Motor neuron (in vitro differentiated cells): ENCODE measurements at regions not wholly inside any gene's neighbourhood (a gene's known extent, or its start where the extent isn't known, plus 50 kb on each side); places are given as distances from the start of the nearest gene placed in this dataset.
A peak's percentile ranks its signal among the peaks of the same experiment; 100 is the strongest.

Experiments used
- ATAC-seq, 8 experiments: fragments of 200-7000 bp; cut with Tn5 transposase; replicated peaks in 6 of 8; 2 replicates each; pipeline ENCODE4 v1.8.0; 2021; ENCODE audit warnings: mild to moderate bottlenecking in 8 of 8, moderate library complexity in 8 of 8
- H3K27ac ChIP-seq, 2 donors: fragments of 250-450 bp; sonication (Bioruptor Pico); 2 replicates each; pipeline ENCODE4 v1.9.0; 2021; ENCODE audit warnings: antibody characterized with exemption in 2 of 2, mild to moderate bottlenecking in 2 of 2, moderate library complexity in 1 of 2
- H3K4me1 ChIP-seq, 2 donors: fragments of 250-450 bp; sonication (Bioruptor Pico); replicated peaks in 1 of 2; 2 replicates each; pipeline ENCODE4 v1.6.1; 2021; ENCODE audit warnings: antibody characterized with exemption in 2 of 2, mild to moderate bottlenecking in 2 of 2, moderate library complexity in 1 of 2
- H3K4me3 ChIP-seq, 5 donors: fragments of 250-450 bp; sonication (Bioruptor Pico); 2 replicates each; pipeline ENCODE4 v1.9.0; 2021; ENCODE audit warnings: antibody characterized with exemption in 5 of 5, mild to moderate bottlenecking in 5 of 5, moderate library complexity in 4 of 5
- WGBS, 10 experiments: fragments of 450-650 bp; shearing (Covaris generic); methylation state at CpG; one replicate each; pipeline ENCODE4 v1.0.0; 2022; 5-methylcytosine and 5-hydroxymethylcytosine counted together
- in situ Hi-C, 9 experiments: fragments of 400-800 bp; cut with MboI; loops; one replicate each; pipeline ENCODE4 v1.15.0; 2021; ENCODE audit warnings: low sequenced_read_pairs in 9 of 9, low pct_unique_long_range_greater_than_20kb in 2 of 9; ENCODE audit not compliant: unreplicated experiment in 9 of 9

DNA sequence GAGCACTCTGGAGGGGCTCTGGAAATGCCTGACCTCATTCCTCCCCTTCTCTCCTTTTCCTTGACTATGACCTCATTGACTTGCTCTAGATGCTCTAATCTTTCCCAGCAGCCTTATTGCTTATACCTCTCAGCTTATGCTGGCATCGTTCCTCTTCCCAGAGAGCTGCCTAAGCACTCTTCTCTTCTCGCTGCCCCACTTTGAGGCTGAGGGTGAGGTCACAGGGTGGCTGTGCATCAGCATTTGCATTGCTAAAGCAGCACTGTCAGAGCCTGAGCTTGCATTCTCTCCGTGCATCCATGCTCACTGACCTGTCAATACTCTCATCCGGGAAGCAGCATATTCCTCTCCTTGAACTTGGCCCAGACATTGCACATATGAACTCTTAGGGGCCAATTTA is 96.4 kb upstream of the NTRK2 start:
- H3K4me1 ChIP-seq, result peaks cover 13 to 18% of the 10 kb centered on the region in 2 donors
- in situ Hi-C loops, result no loop called here
- H3K4me3 ChIP-seq, result no peak overlapping the region
- H3K27ac ChIP-seq, result no peak overlapping the region
- 0 to 25% (median 2%) methylated on average over 1 to 4 of the region's 4 CpGs; no CpG with 5 or more reads in 1 of the 10 experiments for WGBS, 10 experiments
- ATAC-seq, result peak; percentile 93 to 99 (median 99)

DNA sequence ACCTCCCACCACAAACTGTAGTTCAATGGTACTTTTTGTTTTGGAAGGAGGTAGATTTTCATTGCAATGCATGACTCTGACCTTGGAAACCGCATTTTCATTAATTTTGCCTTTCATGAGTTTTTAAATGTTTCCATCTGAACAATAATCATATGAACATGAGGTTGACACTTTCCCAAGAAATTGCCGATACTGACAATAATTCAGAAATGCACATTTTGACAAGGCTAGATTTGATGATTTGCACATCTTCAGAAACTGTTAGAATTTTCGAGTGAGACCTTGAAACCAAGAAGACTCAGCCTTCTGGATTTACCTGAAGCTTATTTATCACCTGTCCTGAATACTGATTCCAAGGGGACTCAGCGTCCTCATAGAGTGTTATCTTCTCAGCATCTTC is 93.8 kb upstream of the NTRK2 start:
- H3K27ac ChIP-seq, result no peak overlapping the region
- WGBS, 10 experiments, result 7 to 93% (median 78%) methylated on average over 2 to 4 of the region's 4 CpGs
- in situ Hi-C loops, result no loop called here
- no peak for ATAC-seq
- H3K4me1 ChIP-seq, result peaks cover 13 to 15% of the 10 kb centered on the region in 2 donors
- no peak overlapping the region for H3K4me3 ChIP-seq

DNA sequence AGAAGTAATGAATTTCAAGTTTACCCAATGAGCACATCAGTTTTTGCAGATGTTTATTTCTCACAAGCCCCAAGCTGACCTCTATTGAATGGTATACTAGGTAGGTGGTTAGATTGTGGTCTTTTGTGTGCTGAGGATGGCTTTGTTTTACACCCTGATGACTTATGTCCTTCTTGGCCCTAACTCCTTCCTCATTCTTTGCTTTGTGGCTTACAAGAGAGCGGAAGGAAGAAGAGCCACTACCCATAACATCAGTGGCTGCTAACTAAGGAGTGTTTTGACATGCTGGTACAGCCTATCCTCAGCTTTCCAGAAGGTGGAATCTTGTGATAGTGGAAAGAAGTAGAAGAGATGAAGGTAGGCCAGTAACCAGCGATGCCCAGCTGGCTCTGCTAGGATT is 85.7 kb upstream of the NTRK2 start:
- 13 to 100% (median 93%) methylated on average over 1 to 2 of the region's 2 CpGs; no CpG with 5 or more reads in 3 of the 10 experiments for WGBS, 10 experiments
- Histone ChIP-seq H3K4me1 (peaks cover 0 to 13% of the 10 kb centered on the region in 2 donors), H3K4me3 (no peak overlapping the region), H3K27ac (no peak overlapping the region)
- no peak for ATAC-seq
- in situ Hi-C loops, result no loop called here

DNA sequence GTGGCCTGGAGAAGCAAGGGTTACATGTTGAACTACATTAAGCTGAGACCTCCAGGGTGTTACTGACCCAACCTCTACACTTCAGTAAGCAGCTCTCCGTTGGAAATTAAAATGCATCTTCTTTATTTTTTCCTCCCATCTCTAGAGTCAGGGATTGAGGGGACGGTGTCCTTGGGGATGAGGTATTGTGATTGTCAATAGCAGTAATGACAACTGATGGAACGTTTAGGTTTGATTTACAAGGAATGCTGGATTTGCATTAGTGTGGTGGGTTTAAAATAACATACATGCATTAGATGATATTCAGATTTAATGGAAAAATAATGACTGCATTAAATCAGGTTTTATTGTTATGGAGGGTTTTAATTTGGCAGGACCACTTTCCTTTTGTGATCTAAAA is 82.9 kb upstream of the NTRK2 start:
- 0 to 80% (median 40%) methylated on average over 1 to 3 of the region's 3 CpGs; no CpG with 5 or more reads in 1 of the 10 experiments for WGBS, 10 experiments
- Histone ChIP-seq H3K4me1 (peaks cover 0 to 26% of the 10 kb centered on the region in 2 donors), H3K27ac (no peak overlapping the region), H3K4me3 (no peak overlapping the region)
- in situ Hi-C loops, result no loop called here
- ATAC-seq, result peak in 2 of 8 experiments; percentile 65 to 82

DNA sequence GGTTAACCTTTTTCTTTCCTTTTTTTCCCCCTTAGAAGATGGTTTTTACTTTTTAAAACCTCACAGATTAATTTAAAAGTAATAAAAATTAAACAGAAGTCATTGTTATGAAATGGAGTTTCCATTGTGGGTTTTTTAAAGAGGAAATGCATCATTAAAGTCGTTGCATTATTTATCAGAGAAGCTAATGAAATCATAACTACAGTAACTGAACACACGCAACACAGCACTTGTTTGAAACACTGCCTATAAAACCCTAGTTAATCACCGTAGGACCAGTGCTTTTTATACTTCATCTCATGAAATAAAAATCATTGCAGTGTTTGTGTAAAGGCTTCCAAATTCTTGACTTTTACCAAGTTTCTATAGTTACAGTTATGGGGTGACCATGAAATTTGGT is 82.4 kb upstream of the NTRK2 start:
- ATAC-seq, result peak in 2 of 8 experiments; percentile 22 to 51
- WGBS, 10 experiments, result 50 to 90% (median 65%) methylated on average over 1 to 3 of the region's 3 CpGs; no CpG with 5 or more reads in 1 of the 10 experiments

DNA sequence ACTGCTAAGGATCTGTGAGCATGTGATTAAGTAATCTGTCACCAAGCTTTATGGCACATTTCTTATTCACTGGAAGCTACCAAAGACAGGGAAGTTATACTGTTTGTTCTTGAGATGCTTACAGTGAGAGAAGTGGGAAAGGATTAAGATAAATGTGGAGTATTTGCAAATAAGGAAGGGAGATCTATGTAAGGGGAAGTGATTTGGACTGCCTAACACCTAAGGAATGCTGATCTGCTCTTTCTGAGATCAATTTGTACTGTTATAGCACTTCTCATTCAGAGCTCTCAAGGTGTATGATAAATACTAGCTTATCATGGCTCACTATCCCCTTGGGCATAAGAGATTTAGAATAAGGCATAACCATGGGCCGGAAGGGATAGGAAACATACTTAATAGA is 80.0 kb upstream of the NTRK2 start:
- in situ Hi-C loops, result no loop called here
- H3K4me3 ChIP-seq, result no peak overlapping the region
- WGBS, 10 experiments, result 40 to 100% (median 71%) methylated on average over 1 of the region's 1 CpG; no CpG with 5 or more reads in 2 of the 10 experiments
- peaks cover 0 to 26% of the 10 kb centered on the region in 2 donors for H3K4me1 ChIP-seq
- no peak overlapping the region for H3K27ac ChIP-seq
- peak in 3 of 8 experiments; percentile 46 to 58 (median 51) for ATAC-seq

More for the DNA sequence above, 82.4 kb upstream of the NTRK2 start:
- H3K27ac ChIP-seq, result no peak overlapping the region
- peaks cover 0 to 26% of the 10 kb centered on the region in 2 donors for H3K4me1 ChIP-seq
- H3K4me3 ChIP-seq, result no peak overlapping the region
- in situ Hi-C loops, result no loop called here

DNA sequence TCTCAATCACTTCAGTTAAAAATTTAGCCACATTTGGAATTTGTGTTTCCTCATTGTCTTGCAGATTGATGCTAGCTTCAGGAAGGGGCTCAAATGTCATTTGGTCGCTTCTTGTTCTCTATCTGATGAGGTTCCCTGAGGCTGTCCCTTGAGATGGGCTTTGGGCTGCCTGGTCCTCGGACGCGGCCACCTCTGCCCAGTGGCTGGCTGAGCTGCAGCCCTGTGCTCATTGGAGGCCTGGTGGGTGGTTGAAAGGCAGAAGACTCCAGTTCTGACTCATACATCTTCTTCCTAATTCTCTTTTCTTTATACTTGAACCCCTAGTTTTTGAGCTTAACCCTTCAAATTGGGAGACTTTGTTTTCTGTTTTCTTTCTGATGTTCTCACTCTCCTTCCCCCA is 78.8 kb upstream of the NTRK2 start:
- ATAC-seq, result no peak
- H3K4me1 ChIP-seq, result peaks cover 0 to 26% of the 10 kb centered on the region in 2 donors
- H3K27ac ChIP-seq, result no peak overlapping the region
- in situ Hi-C loops, result no loop called here
- WGBS, 10 experiments, result 57 to 100% (median 96%) methylated on average over 1 to 2 of the region's 4 CpGs; no CpG with 5 or more reads in 6 of the 10 experiments
- H3K4me3 ChIP-seq, result no peak overlapping the region

DNA sequence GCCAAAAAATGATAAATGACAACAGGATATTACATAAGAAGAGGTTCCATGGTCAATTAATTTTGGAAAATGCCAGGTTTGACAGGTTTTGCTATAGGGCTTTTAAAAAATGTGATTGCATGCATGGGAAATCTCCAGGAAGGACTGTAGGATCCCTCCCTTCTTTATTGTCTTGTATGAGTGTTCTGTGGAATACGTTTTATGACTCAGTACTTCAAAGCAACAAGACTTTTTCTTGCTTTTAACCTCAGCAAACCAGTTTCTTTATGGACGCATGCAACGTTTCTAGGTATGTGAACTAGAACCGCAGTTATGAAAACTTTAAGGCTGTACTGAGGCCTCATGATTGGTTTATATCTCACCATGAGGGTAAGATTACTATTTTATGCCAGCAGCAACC is 76.6 kb upstream of the NTRK2 start:
- Histone ChIP-seq H3K4me3 (no peak overlapping the region), H3K27ac (no peak overlapping the region), H3K4me1 (peaks cover 0 to 17% of the 10 kb centered on the region in 2 donors)
- ATAC-seq, result peak in 2 of 8 experiments; percentile 32 to 49
- in situ Hi-C loops, result no loop called here
- WGBS, 10 experiments, result 0 to 96% (median 73%) methylated on average over 1 to 4 of the region's 4 CpGs

DNA sequence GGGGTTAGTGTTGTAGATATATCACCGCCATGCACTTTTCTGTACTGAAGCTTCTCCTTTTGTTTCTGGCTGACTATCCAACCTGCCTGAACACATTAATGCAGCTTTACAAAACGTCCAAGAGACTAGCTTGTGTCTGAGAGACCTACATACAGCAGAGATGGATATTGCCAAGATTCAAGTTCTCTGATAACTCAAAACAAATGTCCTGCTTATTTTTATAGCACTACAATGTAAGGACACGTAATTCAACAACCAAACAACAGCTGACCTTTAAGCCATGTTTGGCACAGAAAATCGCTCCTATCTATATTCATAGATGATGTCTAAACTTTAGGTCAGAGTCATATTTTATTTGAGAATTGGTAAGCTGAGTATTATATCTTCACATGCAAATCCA is 76.2 kb upstream of the NTRK2 start:
- Histone ChIP-seq H3K4me1 (peaks cover 0 to 15% of the 10 kb centered on the region in 2 donors), H3K4me3 (no peak overlapping the region), H3K27ac (no peak overlapping the region)
- in situ Hi-C loops, result no loop called here
- ATAC-seq, result no peak
- WGBS, 10 experiments, result 10 to 88% (median 70%) methylated on average over 1 to 4 of the region's 4 CpGs; no CpG with 5 or more reads in 1 of the 10 experiments

DNA sequence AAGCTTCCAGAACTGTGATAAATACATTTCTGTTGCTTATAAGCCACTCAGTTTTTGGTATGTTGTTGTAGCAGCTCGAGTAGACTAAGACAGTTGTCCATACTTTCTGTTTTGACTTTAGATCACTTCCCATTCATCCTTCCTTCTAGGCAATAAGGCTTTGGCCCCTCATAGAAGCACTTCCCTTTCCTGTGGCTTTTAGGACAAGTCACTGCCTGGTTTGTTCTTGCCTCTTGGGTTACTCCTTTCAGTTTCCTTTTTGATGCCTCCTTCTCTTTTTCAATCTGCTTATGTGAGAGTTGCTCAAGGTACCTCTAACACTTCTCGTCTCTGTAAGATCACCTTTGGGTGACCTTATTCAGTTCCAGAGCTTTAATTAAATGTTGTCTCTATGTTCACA is 72.4 kb upstream of the NTRK2 start:
- ATAC-seq, result peak in 1 of 8 experiments; percentile 41
- no peaks in the 10 kb centered on the region for H3K4me1 ChIP-seq
- H3K27ac ChIP-seq, result no peak overlapping the region
- H3K4me3 ChIP-seq, result no peak overlapping the region
- in situ Hi-C loops, result no loop called here
- WGBS, 10 experiments, result 14 to 90% (median 37%) methylated on average over 1 to 2 of the region's 2 CpGs; no CpG with 5 or more reads in 4 of the 10 experiments

DNA sequence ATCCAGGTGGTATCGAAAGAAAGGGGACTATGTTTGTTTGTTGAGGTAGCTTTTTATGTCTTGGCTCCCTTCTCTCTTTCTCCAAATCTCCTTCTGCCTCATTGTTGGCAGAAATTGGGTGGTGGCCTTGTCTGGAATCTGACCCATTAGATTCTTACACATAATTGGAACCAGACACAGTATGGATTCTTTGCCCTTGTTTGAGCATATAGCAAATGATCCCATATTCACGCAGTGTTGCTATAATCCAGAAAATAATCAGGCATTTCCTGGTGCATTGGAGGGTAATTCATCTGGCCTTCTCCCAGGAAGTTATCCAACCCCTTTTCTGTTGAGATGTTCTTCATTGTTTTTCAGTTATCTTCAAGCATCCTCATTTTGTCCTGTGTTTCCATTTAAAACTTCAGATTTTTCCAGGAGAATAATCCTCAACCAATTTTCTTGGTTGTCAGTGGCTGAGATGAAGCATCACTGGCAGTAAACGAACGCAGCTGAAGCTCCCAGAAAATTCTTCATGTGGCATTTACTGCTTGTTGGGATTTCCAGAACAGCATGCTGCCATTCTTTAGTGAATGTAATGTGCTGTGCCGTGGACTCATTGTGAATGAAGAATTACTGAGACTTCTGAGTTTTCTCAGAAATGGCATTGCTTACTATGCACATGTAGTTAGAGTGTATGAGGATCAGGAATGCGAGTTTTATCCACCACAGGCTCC is 70.5 kb upstream of the NTRK2 start:
- Histone ChIP-seq H3K4me3 (no peak overlapping the region), H3K4me1 (no peaks in the 10 kb centered on the region), H3K27ac (no peak overlapping the region)
- in situ Hi-C loops, result no loop called here
- peak in 2 of 8 experiments; percentile 34 to 43 for ATAC-seq
- 0 to 91% (median 50%) methylated on average over 1 to 6 of the region's 6 CpGs; no CpG with 5 or more reads in 2 of the 10 experiments for WGBS, 10 experiments

DNA sequence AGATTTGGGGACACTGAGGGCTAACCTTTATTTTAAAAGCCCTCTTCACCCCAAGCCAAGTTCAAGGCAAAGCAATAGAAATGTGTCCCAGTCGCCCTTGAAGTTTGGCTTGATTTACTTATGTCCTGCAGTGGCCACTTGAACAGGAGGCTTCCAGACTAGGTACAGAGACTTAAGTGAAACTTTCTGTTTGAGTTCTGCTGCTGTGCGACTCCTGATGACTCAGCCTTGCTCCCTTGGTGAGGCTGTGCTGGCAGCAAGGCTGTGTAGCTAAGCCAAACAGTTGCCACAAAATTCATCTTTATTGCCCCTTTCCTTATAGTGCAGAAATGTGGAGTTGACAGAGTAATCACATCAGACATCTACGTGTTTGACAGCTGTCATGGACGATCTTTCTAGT is 68.8 kb upstream of the NTRK2 start:
- Histone ChIP-seq H3K4me3 (no peak overlapping the region), H3K27ac (no peak overlapping the region), H3K4me1 (no peaks in the 10 kb centered on the region)
- ATAC-seq, result peak in 3 of 8 experiments; percentile 59 to 72 (median 59)
- 10 to 95% (median 50%) methylated on average over 2 to 4 of the region's 4 CpGs; no CpG with 5 or more reads in 2 of the 10 experiments for WGBS, 10 experiments
- in situ Hi-C loops, result no loop called here

DNA sequence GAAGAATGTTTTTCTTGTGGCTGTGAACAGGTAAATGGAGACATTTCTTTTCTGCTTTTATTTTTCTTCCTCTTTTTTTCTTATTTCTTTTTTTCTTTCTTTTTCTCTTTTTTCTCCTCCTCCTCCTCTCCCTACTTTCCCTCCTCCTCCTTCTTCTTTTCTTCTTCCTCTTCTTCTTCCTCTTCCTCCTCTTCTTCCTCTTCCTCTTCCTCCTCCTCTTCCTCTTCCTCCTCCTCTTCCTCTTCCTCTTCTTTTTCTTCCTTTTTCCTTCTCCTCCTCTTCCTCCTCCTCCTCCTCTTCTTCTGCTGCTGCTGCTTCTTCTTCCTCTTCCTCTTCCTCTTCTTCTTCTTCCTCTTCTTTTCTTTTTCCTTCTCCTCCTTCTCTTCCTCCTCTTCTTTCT is 65.3 kb upstream of the NTRK2 start:
- H3K4me3 ChIP-seq, result no peak overlapping the region
- H3K4me1 ChIP-seq, result no peaks in the 10 kb centered on the region
- in situ Hi-C loops, result no loop called here
- ATAC-seq, result no peak
- H3K27ac ChIP-seq, result no peak overlapping the region

DNA sequence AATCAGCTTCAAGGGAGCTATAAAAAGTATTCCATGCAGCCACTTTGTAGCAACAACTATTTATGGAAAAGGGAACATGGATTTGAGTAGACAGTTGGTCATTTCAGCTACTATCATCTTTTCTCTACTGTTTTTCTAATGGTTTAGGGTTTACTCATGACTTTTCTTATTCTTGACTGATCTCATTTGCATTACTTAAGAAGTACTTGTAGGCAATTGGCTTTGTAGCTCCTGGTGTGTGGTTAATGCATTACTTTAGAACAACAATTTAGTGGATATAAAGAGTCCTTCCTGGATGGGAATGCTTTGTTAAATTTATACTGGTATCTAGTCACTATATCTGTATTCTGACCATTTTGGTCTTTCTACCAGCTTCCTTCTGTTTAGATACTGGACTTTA is 59.8 kb upstream of the NTRK2 start:
- Histone ChIP-seq H3K27ac (no peak overlapping the region), H3K4me3 (no peak overlapping the region), H3K4me1 (no peaks in the 10 kb centered on the region)
- in situ Hi-C loops, result no loop called here
- no peak for ATAC-seq
